NOMO-1 treated with DMSO at 0.1 percent for 48 hours (cell line): ENCODE measurements at regions not wholly inside any gene's neighbourhood (a gene's known extent, or its start where the extent isn't known, plus 50 kb on each side); places are given as distances from the start of the nearest gene placed in this dataset.
"Not testable (repeated sequence)": the region's sequence is repeated elsewhere in the genome, so short reads cannot be mapped to it uniquely, and the experiment has no call there.

Experiments used
- DNase-seq: peaks from one replicate; lab custom pipeline; 2025; ENCODE audit not compliant: unreplicated experiment; lab: John Stamatoyannopoulos, UW

- no peak for DNase-seq
Measured at GRCh38 chr13:75961911-75962310, 325.8 kb downstream of the LMO7 start.

GRCh38 chr13:75960538-75960994 is 324.4 kb downstream of the LMO7 start:
- DNase-seq = no peak

GRCh38 chr13:75959861-75960481 is 323.8 kb downstream of the LMO7 start:
- no peak for DNase-seq

- not testable (repeated sequence) for DNase-seq
Measured at GRCh38 chr13:75953589-75953988, 317.5 kb downstream of the LMO7 start.

GRCh38 chr13:75947448-75947847 is 311.3 kb downstream of the LMO7 start:
- no peak for DNase-seq

- DNase-seq = no peak
Measured at GRCh38 chr13:75946536-75947284, 310.6 kb downstream of the LMO7 start.

GRCh38 chr13:75945841-75946482 is 309.8 kb downstream of the LMO7 start:
- DNase-seq = no peak

- DNase-seq = no peak
Measured at GRCh38 chr13:75938811-75939560, 302.9 kb downstream of the LMO7 start.

- DNase-seq = no peak
Measured at GRCh38 chr13:75936791-75937190, 300.7 kb downstream of the LMO7 start.

- no peak for DNase-seq
Measured at GRCh38 chr13:75935805-75936204, 299.7 kb downstream of the LMO7 start.

- no peak for DNase-seq
Measured at GRCh38 chr13:75934889-75935288, 298.8 kb downstream of the LMO7 start.

GRCh38 chr13:75932636-75933035 is 296.5 kb downstream of the LMO7 start:
- no peak for DNase-seq

GRCh38 chr13:75931116-75931515 is 295.0 kb downstream of the LMO7 start:
- no peak for DNase-seq

GRCh38 chr13:75929076-75929475 is 292.9 kb downstream of the LMO7 start:
- no peak for DNase-seq

GRCh38 chr13:75927183-75927669 is 291.1 kb downstream of the LMO7 start:
- DNase-seq = no peak

GRCh38 chr13:75920536-75920935 is 284.4 kb downstream of the LMO7 start:
- DNase-seq = no peak

- DNase-seq = no peak
Measured at GRCh38 chr13:75919660-75920199, 283.6 kb downstream of the LMO7 start.

- DNase-seq = no peak
Measured at GRCh38 chr13:75915066-75915465, 278.9 kb downstream of the LMO7 start.

- DNase-seq = no peak
Measured at GRCh38 chr13:75913925-75914324, 277.8 kb downstream of the LMO7 start.

GRCh38 chr13:75910591-75910990 is 274.5 kb downstream of the LMO7 start:
- no peak for DNase-seq
